Loucy (cell line): ENCODE measurements at regions not wholly inside any gene's neighbourhood (a gene's known extent, or its start where the extent isn't known, plus 50 kb on each side); places are given as distances from the start of the nearest gene placed in this dataset.

ENCODE experiments used
- CTCF ChIP-seq: fragments of 200-600 bp; sonication (generic); conservative IDR thresholded peaks from 2 replicates; pipeline ENCODE4 v1.5.1; 2014; ENCODE audit warnings: mild to moderate bottlenecking, antibody characterized with exemption, low read length
- EZH2phosphoT487 ChIP-seq: fragments of 200-600 bp; IDR thresholded peaks from 2 replicates; pipeline ENCODE4 v1.6.1; 2018; ENCODE audit warnings: antibody characterized with exemption, mild to moderate bottlenecking, moderate library complexity, borderline replicate concordance

- no peak for TF ChIP-seq CTCF
- TF ChIP-seq EZH2phosphoT487 = no peak
Measured at GRCh38 chr2:198287706-198288105, 483.3 kb downstream of the PLCL1 start.
